Esophagus muscularis mucosa (tissue), 4 donors: ENCODE measurements at regions not wholly inside any gene's neighbourhood (a gene's known extent, or its start where the extent isn't known, plus 50 kb on each side); places are given as distances from the start of the nearest gene placed in this dataset.

ENCODE experiments used
- DNase-seq: peaks from one replicate; pipeline ENCODE4 v3.0.0-alpha.2; 2017; ENCODE audit errors: extremely low spot score
- H3K27ac ChIP-seq, 4 donors: fragments of 200-600 bp; sonication (generic); replicated peaks in 1 of 4; 1 replicate in 3 of 4; 2 replicates in 1 of 4; pipeline ENCODE4 v1.5.1; 2016 to 2019; ENCODE audit warnings: mild to moderate bottlenecking in 1 of 4
- H3K27me3 ChIP-seq, 4 donors: fragments of 200-600 bp; sonication (generic); one replicate each; pipeline versions ENCODE4 v1.5.1 to v1.6.0; 2016 to 2019
- H3K36me3 ChIP-seq, 4 donors: fragments of 200-600 bp; sonication (generic); one replicate each; pipeline ENCODE4 v1.5.1; 2016 to 2019
- H3K4me1 ChIP-seq, 4 donors: fragments of 200-600 bp; sonication (generic); one replicate each; pipeline ENCODE4 v1.5.1; 2016 to 2019
- H3K4me3 ChIP-seq, 4 donors: fragments of 200-600 bp; sonication (generic); 1 replicate in 2 of 4; 2 replicates in 2 of 4; pipeline ENCODE4 v1.5.1; 2016 to 2019; ENCODE audit warnings: mild to moderate bottlenecking in 4 of 4, moderate library complexity in 1 of 4
- H3K9me3 ChIP-seq, 4 donors: fragments of 200-600 bp; sonication (generic); 1 replicate in 3 of 4; 2 replicates in 1 of 4; pipeline ENCODE4 v1.5.1; 2016 to 2019
- CTCF ChIP-seq, 3 experiments: fragments of 200-600 bp in 2 of 3; fragments of 450-650 bp in 1 of 3; sonication (generic) in 2 of 3; IDR thresholded peaks; one replicate each; pipeline ENCODE4 v1.5.1; 2017 to 2019; ENCODE audit warnings: antibody characterized with exemption in 3 of 3, mild to moderate bottlenecking in 2 of 3, moderate library complexity in 1 of 3
- EP300 ChIP-seq: sonication (generic); formaldehyde crosslinking; IDR thresholded peaks from one replicate; pipeline ENCODE4 v1.6.1; 2017; ENCODE audit warnings: antibody characterized with exemption
- POLR2A ChIP-seq: fragments of 450-650 bp; IDR thresholded peaks from one replicate; pipeline ENCODE4 v1.6.1; 2017; ENCODE audit warnings: antibody characterized with exemption, moderate library complexity, mild to moderate bottlenecking, low read depth
- POLR2AphosphoS5 ChIP-seq, 2 donors: sonication (generic); formaldehyde crosslinking; IDR thresholded peaks; one replicate each; pipeline ENCODE4 v1.6.1; 2017; ENCODE audit warnings: antibody characterized with exemption in 2 of 2
- WGBS: methylation state at CpG from one replicate; pipeline ENCODE4 v1.1.5; 2018; 5-methylcytosine and 5-hydroxymethylcytosine counted together
- intact Hi-C: fragments of 100-400 bp; cut with DNase I; formaldehyde crosslinking; loops from one replicate; pipeline ENCODE4 v1.15.1; 2023

- H3K4me3 ChIP-seq = no peak overlapping the region
- H3K4me1 ChIP-seq = no peaks in the 10 kb centered on the region
- no peaks in the 10 kb centered on the region for H3K36me3 ChIP-seq
- H3K27me3 ChIP-seq = no peaks in the 10 kb centered on the region
- intact Hi-C loops = no loop called here
- H3K27ac ChIP-seq = no peak overlapping the region
- peaks cover 0 to 25% (median 13%) of the 10 kb centered on the region in 4 donors for H3K9me3 ChIP-seq
- TF ChIP-seq POLR2AphosphoS5 (IDR thresholded peaks at IDR 0.05) = no peak
- TF ChIP-seq EP300 = no peak
- no peak for TF ChIP-seq CTCF (IDR thresholded peaks at IDR 0.05)
- no peak for TF ChIP-seq POLR2A
- WGBS = 94% methylated on average over 3 of the region's 3 CpGs
- peak; percentile 62 for DNase-seq
These were observed 101.4 kb upstream of the NCAM1 start for GRCh38 chr11:112859787-112860186.

GRCh38 chr11:112861356-112861755 is 99.9 kb upstream of the NCAM1 start:
- Histone ChIP-seq H3K27me3 (no peaks in the 10 kb centered on the region), H3K4me1 (no peaks in the 10 kb centered on the region), H3K4me3 (no peak overlapping the region), H3K9me3 (peaks cover 0 to 25% (median 13%) of the 10 kb centered on the region in 4 donors), H3K36me3 (no peaks in the 10 kb centered on the region), H3K27ac (no peak overlapping the region)
- TF ChIP-seq CTCF (IDR thresholded peaks at IDR 0.05) (no peak), EP300 (no peak), POLR2A (no peak), POLR2AphosphoS5 (IDR thresholded peaks at IDR 0.05) (no peak)
- no peak for DNase-seq
- intact Hi-C loops = no loop called here

- WGBS = 78% methylated on average over 1 of the region's 1 CpG
- intact Hi-C loops = no loop called here
- no peak for TF ChIP-seq POLR2AphosphoS5 (IDR thresholded peaks at IDR 0.05)
- no peak for TF ChIP-seq EP300
- TF ChIP-seq POLR2A = no peak
- no peak for TF ChIP-seq CTCF (IDR thresholded peaks at IDR 0.05)
These were observed 97.9 kb upstream of the NCAM1 start for GRCh38 chr11:112863305-112863704.

GRCh38 chr11:112864672-112865071 is 96.5 kb upstream of the NCAM1 start:
- intact Hi-C loops = no loop called here
- Histone ChIP-seq H3K4me3 (no peak overlapping the region), H3K4me1 (no peaks in the 10 kb centered on the region), H3K27me3 (no peaks in the 10 kb centered on the region), H3K27ac (no peak overlapping the region), H3K36me3 (no peaks in the 10 kb centered on the region), H3K9me3 (peaks cover 0 to 25% (median 13%) of the 10 kb centered on the region in 4 donors)
- WGBS = 90% methylated on average over 6 of the region's 9 CpGs
- no peak for DNase-seq
- TF ChIP-seq EP300 (no peak), POLR2A (no peak), POLR2AphosphoS5 (IDR thresholded peaks at IDR 0.05) (no peak), CTCF (IDR thresholded peaks at IDR 0.05) (no peak)

More at GRCh38 chr11:112863305-112863704, 97.9 kb upstream of the NCAM1 start:
- no peaks in the 10 kb centered on the region for H3K27me3 ChIP-seq
- no peaks in the 10 kb centered on the region for H3K36me3 ChIP-seq
- peak; percentile 74 for DNase-seq
- H3K27ac ChIP-seq = no peak overlapping the region
- H3K4me3 ChIP-seq = no peak overlapping the region
- no peaks in the 10 kb centered on the region for H3K4me1 ChIP-seq
- peaks cover 0 to 25% (median 13%) of the 10 kb centered on the region in 4 donors for H3K9me3 ChIP-seq

- H3K4me1 ChIP-seq = no peaks in the 10 kb centered on the region
- H3K9me3 ChIP-seq = no peaks in the 10 kb centered on the region
- TF ChIP-seq POLR2A (no peak), POLR2AphosphoS5 (IDR thresholded peaks at IDR 0.05) (no peak), EP300 (no peak), CTCF (IDR thresholded peaks at IDR 0.05) (no peak)
- no peaks in the 10 kb centered on the region for H3K36me3 ChIP-seq
- no peaks in the 10 kb centered on the region for H3K27me3 ChIP-seq
- 57% methylated on average over 6 of the region's 7 CpGs for WGBS
- peak; percentile 60 for DNase-seq
- H3K4me3 ChIP-seq = no peak overlapping the region
- H3K27ac ChIP-seq = no peak overlapping the region
- intact Hi-C loops = no loop called here
These were observed 89.2 kb upstream of the NCAM1 start for GRCh38 chr11:112871909-112872500.
